Kidney (tissue), 13 donors: ENCODE measurements at regions not wholly inside any gene's neighbourhood (a gene's known extent, or its start where the extent isn't known, plus 50 kb on each side); places are given as distances from the start of the nearest gene placed in this dataset.

Experiments
- DNase-seq, 5 donors: peaks; one replicate each; pipeline ENCODE4 v3.0.0-alpha.2; 2013 to 2020
- FAIRE-seq: peaks from 2 replicates; lab custom pipeline; 2012; peaks lifted over from hg19 to GRCh38; lab: Jason Lieb, UNC
- H3K27ac ChIP-seq, 2 donors: one replicate each; pipeline ENCODE4 v1.7.0; 2013; ENCODE audit warnings: low read depth in 2 of 2, low read length in 2 of 2, inconsistent platforms in 1 of 2
- H3K27me3 ChIP-seq: one replicate; pipeline ENCODE4 v1.7.1; 2013; ENCODE audit warnings: low read length, inconsistent platforms; ENCODE audit not compliant: control insufficient read depth, insufficient read depth
- H3K36me3 ChIP-seq, 3 donors: one replicate each; pipeline versions ENCODE4 v1.7.0 to v1.7.1; 2013; ENCODE audit warnings: low read length in 3 of 3, control low read depth in 1 of 3, inconsistent platforms in 1 of 3; ENCODE audit not compliant: insufficient read depth in 3 of 3, control insufficient read depth in 2 of 3
- H3K4me1 ChIP-seq, 3 donors: one replicate each; pipeline versions ENCODE4 v1.7.0 to v1.7.1; 2013; ENCODE audit warnings: low read length in 3 of 3, inconsistent platforms in 1 of 3, low read depth in 1 of 3; ENCODE audit not compliant: control insufficient read depth in 2 of 3, insufficient read depth in 2 of 3
- H3K4me3 ChIP-seq, 3 donors: one replicate each; pipeline versions ENCODE4 v1.7.0 to v1.8.1; 2013; ENCODE audit warnings: low read length in 3 of 3, control low read depth in 1 of 3, inconsistent platforms in 1 of 3
- H3K9ac ChIP-seq, 3 donors: one replicate each; pipeline versions ENCODE4 v1.7.0 to v1.7.1; 2013; ENCODE audit warnings: low read length in 3 of 3, control low read depth in 1 of 3, inconsistent platforms in 1 of 3
- H3K9me3 ChIP-seq, 3 donors: one replicate each; pipeline versions ENCODE4 v1.7.0 to v1.7.1; 2013; ENCODE audit warnings: low read length in 3 of 3, control low read depth in 1 of 3, inconsistent platforms in 1 of 3; ENCODE audit not compliant: control insufficient read depth in 2 of 3, insufficient read depth in 1 of 3
- intact Hi-C: fragments of 100-400 bp; cut with DNase I; formaldehyde crosslinking; loops from one replicate; pipeline ENCODE4 v1.11.1; 2022
- TF ChIP-seq, protein P1 (sequence below): IDR thresholded peaks from 3 replicates; pipeline ENCODE4 v1.5.1; 2012; ENCODE audit warnings: mild to moderate bottlenecking, moderate library complexity, borderline replicate concordance; ENCODE audit not compliant: insufficient read depth; ENCODE audit errors: extremely low read depth
- donor health status: control.
- donor health status: control.
- donor health status: control.
- donor health status: control.
- donor health status: control.
- donor health status: DM: yes; HTN: yes; CAD: no.
- donor health status: Normal renal cell carcinoma (clear cell type).

GRCh38 chr10:53025172-53025711, 252.7 kb upstream of the MBL2 start:
- peaks cover 11 to 18% (median 12%) of the 10 kb centered on the region in 3 donors for H3K4me1 ChIP-seq
- H3K4me3 ChIP-seq = peak overlapping the region; percentile 43 to 75 (median 64)
- intact Hi-C loops = no loop called here
- no peaks in the 10 kb centered on the region for H3K27me3 ChIP-seq
- H3K9me3 ChIP-seq = no peaks in the 10 kb centered on the region
- FAIRE-seq = no peak
- H3K36me3 ChIP-seq = no peaks in the 10 kb centered on the region
- H3K9ac ChIP-seq = peak overlapping the region in 2 of 3 donors; percentile 60 to 70
- TF ChIP-seq, protein P1, sequence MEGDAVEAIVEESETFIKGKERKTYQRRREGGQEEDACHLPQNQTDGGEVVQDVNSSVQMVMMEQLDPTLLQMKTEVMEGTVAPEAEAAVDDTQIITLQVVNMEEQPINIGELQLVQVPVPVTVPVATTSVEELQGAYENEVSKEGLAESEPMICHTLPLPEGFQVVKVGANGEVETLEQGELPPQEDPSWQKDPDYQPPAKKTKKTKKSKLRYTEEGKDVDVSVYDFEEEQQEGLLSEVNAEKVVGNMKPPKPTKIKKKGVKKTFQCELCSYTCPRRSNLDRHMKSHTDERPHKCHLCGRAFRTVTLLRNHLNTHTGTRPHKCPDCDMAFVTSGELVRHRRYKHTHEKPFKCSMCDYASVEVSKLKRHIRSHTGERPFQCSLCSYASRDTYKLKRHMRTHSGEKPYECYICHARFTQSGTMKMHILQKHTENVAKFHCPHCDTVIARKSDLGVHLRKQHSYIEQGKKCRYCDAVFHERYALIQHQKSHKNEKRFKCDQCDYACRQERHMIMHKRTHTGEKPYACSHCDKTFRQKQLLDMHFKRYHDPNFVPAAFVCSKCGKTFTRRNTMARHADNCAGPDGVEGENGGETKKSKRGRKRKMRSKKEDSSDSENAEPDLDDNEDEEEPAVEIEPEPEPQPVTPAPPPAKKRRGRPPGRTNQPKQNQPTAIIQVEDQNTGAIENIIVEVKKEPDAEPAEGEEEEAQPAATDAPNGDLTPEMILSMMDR = no peak
- H3K27ac ChIP-seq = peak overlapping the region; percentile 59 to 82
- peak in 4 of 5 donors; percentile 77 to 96 (median 84) for DNase-seq

DNA sequence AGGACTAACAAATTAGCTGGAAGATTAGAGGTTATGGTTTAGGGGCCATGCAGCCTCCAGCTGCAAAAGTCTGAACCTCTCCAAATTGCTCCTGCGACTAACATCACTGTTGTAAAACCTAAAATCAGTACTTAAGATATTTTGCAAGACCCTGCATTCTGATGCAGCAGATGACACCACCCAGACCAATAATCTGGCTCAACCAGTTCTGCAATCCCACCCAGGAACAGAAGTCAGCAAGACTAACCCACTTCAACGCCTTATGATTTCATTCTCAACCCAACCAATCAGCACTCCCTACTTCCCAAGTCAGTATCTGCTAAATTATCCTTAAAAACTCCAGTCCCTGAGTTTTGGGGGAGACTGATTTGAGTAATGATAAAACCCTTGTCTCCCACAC, 250.8 kb upstream of the MBL2 start:
- Histone ChIP-seq H3K27ac (no peak overlapping the region), H3K9ac (no peak overlapping the region), H3K9me3 (no peaks in the 10 kb centered on the region), H3K4me3 (no peak overlapping the region), H3K4me1 (peaks cover 5 to 16% (median 12%) of the 10 kb centered on the region in 3 donors), H3K27me3 (no peaks in the 10 kb centered on the region), H3K36me3 (no peaks in the 10 kb centered on the region)
- FAIRE-seq (no peak), DNase-seq (peak in 1 of 5 donors; percentile 14)
- intact Hi-C loops = no loop called here
- TF ChIP-seq, protein P1 = no peak

DNA sequence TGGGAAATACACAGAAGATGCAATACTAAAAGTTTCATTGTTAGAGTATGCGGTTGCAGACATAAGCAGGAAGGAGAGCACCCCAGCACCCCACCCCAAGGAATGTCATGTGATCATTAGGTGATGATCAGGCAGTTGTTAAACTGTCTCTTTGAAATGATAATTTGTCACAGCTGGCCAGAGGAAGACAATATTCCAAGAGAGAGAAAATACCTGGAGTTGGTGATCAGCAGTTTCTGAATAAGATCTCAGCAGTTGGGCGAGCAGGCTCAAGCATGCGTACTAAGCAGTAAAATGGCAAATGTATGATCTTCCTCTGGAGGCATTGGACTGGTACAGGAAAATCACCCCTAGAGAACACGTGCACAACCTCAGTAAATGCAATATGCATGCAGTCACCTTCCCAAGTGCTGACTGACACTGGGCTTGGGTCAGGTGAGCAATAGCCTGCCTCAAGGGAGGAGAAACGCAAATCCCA, 250.1 kb upstream of the MBL2 start:
- peaks cover 5 to 12% (median 10%) of the 10 kb centered on the region in 3 donors for H3K4me1 ChIP-seq
- DNase-seq (peak in 2 of 5 donors; percentile 46 to 56), FAIRE-seq (no peak)
- no peaks in the 10 kb centered on the region for H3K36me3 ChIP-seq
- H3K9ac ChIP-seq = no peak overlapping the region
- H3K9me3 ChIP-seq = no peaks in the 10 kb centered on the region
- H3K27me3 ChIP-seq = no peaks in the 10 kb centered on the region
- H3K4me3 ChIP-seq = no peak overlapping the region
- TF ChIP-seq, protein P1 = no peak
- intact Hi-C loops = no loop called here
- no peak overlapping the region for H3K27ac ChIP-seq
